ENCODE measurements at regions not wholly inside any gene's neighbourhood (a gene's known extent, or its start where the extent isn't known, plus 50 kb on each side); places are given as distances from the start of the nearest gene placed in this dataset.
"Not testable (repeated sequence)": the region's sequence is repeated elsewhere in the genome, so short reads cannot be mapped to it uniquely, and the experiment has no call there.

DNA sequence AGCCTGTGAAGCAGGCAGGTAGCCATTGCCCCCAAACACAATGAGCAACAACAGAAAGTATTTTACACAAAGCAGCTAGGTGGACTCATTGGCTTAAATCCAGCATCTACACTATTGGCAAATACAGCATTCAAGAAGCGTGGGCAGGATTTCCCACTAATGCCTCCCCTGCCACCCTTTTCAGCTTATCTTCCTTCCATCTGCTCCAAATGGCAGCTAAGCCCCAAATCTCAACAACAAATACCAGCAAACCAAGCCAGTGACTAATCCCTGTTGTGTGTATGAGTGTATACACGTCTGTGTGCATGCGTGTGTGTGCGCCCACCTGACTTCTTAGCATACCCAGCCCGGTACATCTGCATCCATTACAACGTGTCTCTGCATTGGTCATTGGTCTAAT lies 151.2 kb upstream of the WWC1 start:
- no peaks in the 10 kb centered on the region for H3K9me3 ChIP-seq (ENCODE audit: control insufficient read depth, low read depth, low read length)
- H3K4me3 ChIP-seq (ENCODE audit: low read length), result no peak overlapping the region
- H3K4me1 ChIP-seq (ENCODE audit: control insufficient read depth, insufficient read depth, low read length), result no peaks in the 10 kb centered on the region
- no peaks in the 10 kb centered on the region for H3K36me3 ChIP-seq (ENCODE audit: control insufficient read depth, insufficient read depth, low read length)
- no peaks in the 10 kb centered on the region for H3K27me3 ChIP-seq (ENCODE audit: control insufficient read depth, insufficient read depth, low read length)
- no peak overlapping the region for H3K27ac ChIP-seq (ENCODE audit: low read length)
- WGBS (ENCODE audit: insufficient coverage, low lambda C conversion rate), result 80% methylated on average over 1 of the region's 6 CpGs
- DNase-seq, result no peak

DNA sequence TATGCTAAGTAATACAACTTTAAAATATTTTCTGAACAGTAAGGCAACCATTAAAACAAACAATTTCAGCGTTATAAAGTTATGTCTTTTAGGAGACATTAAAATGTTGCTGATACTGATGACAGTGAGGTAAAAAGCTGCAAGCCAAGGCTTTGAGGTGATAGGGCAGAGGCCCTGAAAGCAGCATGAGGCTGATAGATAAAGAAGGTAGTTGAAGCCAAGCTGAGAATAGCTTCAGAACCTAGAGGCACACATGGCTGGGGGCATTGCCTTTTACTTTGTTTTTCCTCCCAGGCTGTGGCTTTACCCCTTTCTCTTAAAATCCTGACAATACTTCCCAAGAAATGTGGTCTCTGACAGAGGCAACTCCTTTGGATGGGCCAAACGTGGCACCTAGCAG lies 149.0 kb upstream of the WWC1 start:
- Histone ChIP-seq H3K4me3 (ENCODE audit: low read length) (no peak overlapping the region), H3K9me3 (ENCODE audit: control insufficient read depth, low read depth, low read length) (no peaks in the 10 kb centered on the region), H3K27ac (ENCODE audit: low read length) (no peak overlapping the region), H3K4me1 (ENCODE audit: control insufficient read depth, insufficient read depth, low read length) (no peaks in the 10 kb centered on the region), H3K36me3 (ENCODE audit: control insufficient read depth, insufficient read depth, low read length) (no peaks in the 10 kb centered on the region), H3K27me3 (ENCODE audit: control insufficient read depth, insufficient read depth, low read length) (no peaks in the 10 kb centered on the region)
- WGBS (ENCODE audit: insufficient coverage, low lambda C conversion rate), result no CpG with 5 or more reads among the region's 2 CpGs
- DNase-seq, result no peak

DNA sequence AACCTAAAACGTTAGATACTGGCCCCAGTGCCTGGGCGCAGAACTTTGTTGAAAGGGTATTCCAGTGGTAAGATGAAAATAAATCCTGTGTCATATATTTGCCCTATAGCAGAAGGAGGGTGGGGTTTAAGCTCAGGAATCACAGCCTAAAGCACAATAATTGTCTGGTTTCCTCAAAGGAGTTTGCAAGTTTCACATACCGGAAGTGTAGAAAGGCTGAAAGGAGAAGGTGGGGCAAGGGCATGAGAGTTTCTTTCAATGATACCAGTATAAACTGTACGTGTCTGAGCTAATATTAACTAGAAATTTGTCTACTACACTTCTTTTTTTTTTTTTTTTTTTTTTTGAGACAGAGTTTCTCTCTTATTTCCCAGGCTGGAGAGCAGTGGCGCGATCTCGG lies 147.9 kb upstream of the WWC1 start:
- WGBS (ENCODE audit: insufficient coverage, low lambda C conversion rate), result no CpG with 5 or more reads among the region's 7 CpGs
- H3K4me3 ChIP-seq (ENCODE audit: low read length); H3K27me3 ChIP-seq (ENCODE audit: control insufficient read depth, insufficient read depth, low read length); DNase-seq; H3K4me1 ChIP-seq (ENCODE audit: control insufficient read depth, insufficient read depth, low read length); H3K9me3 ChIP-seq (ENCODE audit: control insufficient read depth, low read depth, low read length); H3K36me3 ChIP-seq (ENCODE audit: control insufficient read depth, insufficient read depth, low read length); H3K27ac ChIP-seq (ENCODE audit: low read length): not testable (repeated sequence)

DNA sequence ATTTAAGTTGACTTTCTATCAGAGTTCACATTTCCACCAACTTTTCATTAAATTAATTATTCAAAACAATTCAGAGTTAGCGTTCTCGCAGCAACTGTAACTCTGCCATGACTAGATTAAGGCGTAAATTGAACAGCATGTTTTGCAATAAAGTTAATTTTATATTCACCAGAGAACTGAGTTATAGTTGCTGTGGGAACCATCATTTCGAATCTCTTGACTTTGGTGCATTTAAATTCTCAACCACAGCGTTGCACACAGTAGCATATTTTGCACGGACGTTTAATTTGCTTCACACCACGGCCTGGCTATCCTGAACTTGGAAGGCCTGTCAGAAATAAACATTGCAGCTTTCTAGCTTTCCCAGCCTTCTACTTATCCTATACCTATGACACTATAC lies 144.3 kb upstream of the WWC1 start:
- WGBS (ENCODE audit: insufficient coverage, low lambda C conversion rate), result 100% methylated on average over 1 of the region's 8 CpGs
- H3K27ac ChIP-seq (ENCODE audit: low read length), result no peak overlapping the region
- no peaks in the 10 kb centered on the region for H3K9me3 ChIP-seq (ENCODE audit: control insufficient read depth, low read depth, low read length)
- no peaks in the 10 kb centered on the region for H3K36me3 ChIP-seq (ENCODE audit: control insufficient read depth, insufficient read depth, low read length)
- no peak overlapping the region for H3K4me3 ChIP-seq (ENCODE audit: low read length)
- H3K27me3 ChIP-seq (ENCODE audit: control insufficient read depth, insufficient read depth, low read length), result peaks cover 12% of the 10 kb centered on the region
- no peak for DNase-seq
- no peaks in the 10 kb centered on the region for H3K4me1 ChIP-seq (ENCODE audit: control insufficient read depth, insufficient read depth, low read length)

DNA sequence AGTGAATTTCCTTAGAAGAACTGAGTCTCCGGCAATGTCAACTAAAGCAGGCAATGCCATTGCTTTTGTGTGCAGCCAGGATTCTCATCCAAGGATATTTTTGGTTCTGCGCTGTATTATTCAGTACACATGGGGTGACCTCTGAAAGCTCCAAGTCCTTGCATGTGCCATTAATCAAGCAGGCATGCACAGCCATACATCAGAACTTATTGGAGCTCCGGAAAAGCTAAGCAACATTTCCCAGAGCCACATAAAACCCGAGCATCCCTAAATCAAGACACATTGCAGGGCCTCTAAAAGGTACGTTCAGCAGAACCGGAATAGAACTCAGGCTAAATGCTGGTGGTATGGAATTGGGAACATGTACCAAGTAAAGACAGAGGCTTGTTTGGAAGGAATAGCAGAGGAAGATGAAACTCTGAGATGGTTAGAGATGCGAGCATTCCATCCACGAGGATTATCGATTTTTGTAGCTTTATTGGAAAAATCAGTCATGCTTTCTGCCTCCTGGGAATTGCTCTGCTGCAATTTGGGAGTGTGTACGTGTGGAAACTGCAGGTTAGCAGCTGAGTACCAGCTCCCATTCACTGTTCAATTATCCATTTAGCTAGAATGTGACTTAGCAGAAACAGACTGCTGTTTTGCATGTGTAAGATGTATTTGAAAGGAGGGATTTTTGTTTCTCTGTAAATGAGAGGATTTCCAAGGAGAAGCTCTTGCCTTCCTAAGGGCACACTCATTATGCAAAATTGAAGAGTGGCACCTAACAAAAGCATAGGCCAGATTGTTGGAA lies 143.7 kb upstream of the WWC1 start:
- no CpG with 5 or more reads among the region's 10 CpGs for WGBS (ENCODE audit: insufficient coverage, low lambda C conversion rate)
- Histone ChIP-seq H3K4me3 (ENCODE audit: low read length) (no peak overlapping the region), H3K9me3 (ENCODE audit: control insufficient read depth, low read depth, low read length) (no peaks in the 10 kb centered on the region), H3K27me3 (ENCODE audit: control insufficient read depth, insufficient read depth, low read length) (peaks cover 12% of the 10 kb centered on the region), H3K4me1 (ENCODE audit: control insufficient read depth, insufficient read depth, low read length) (no peaks in the 10 kb centered on the region), H3K36me3 (ENCODE audit: control insufficient read depth, insufficient read depth, low read length) (no peaks in the 10 kb centered on the region), H3K27ac (ENCODE audit: low read length) (no peak overlapping the region)
- no peak for DNase-seq

DNA sequence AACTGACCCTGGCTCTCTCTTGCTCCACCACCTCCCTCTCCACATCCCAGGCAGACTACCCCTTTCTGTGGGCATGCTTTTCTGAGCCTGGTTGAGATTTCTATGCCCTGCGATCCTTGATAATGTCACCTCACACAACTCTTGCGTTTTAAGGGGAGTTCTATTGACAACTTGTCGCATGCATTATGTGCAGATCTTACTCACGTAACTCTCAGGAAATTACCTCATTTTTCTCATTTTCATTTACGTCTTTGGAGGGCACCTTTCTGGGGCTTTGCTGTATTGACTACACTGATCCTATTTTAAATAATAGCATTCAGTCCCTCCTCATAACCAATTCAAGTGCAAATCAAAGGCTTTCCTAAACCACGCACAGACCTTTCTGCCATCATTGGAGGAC lies 140.4 kb upstream of the WWC1 start:
- no peak overlapping the region for H3K4me3 ChIP-seq (ENCODE audit: low read length)
- H3K27me3 ChIP-seq (ENCODE audit: control insufficient read depth, insufficient read depth, low read length), result peaks cover 12% of the 10 kb centered on the region
- H3K27ac ChIP-seq (ENCODE audit: low read length), result no peak overlapping the region
- no peaks in the 10 kb centered on the region for H3K4me1 ChIP-seq (ENCODE audit: control insufficient read depth, insufficient read depth, low read length)
- H3K36me3 ChIP-seq (ENCODE audit: control insufficient read depth, insufficient read depth, low read length), result no peaks in the 10 kb centered on the region
- H3K9me3 ChIP-seq (ENCODE audit: control insufficient read depth, low read depth, low read length), result no peaks in the 10 kb centered on the region
- WGBS (ENCODE audit: insufficient coverage, low lambda C conversion rate), result no CpG with 5 or more reads among the region's 6 CpGs
- no peak for DNase-seq

DNA sequence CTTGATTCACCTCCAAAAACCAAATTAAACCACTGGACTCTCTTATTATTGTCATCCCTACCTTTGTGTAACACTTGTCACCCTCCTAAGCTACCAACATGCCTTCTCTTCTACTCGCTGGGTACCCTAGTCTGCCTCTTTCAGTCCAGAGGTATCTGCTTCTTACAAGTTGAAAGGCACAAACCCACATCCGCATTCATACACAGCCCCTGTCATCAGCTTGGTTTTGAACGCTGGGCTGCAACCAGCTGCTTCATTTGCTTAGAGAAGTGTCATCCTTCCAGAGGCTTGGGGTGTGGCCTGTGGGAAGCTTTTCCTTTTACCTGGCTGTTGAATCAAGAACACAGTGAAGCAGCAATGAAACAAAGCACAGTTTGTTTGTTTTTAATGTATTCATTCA lies 138.8 kb upstream of the WWC1 start:
- Histone ChIP-seq H3K27me3 (ENCODE audit: control insufficient read depth, insufficient read depth, low read length) (peaks cover 11% of the 10 kb centered on the region), H3K27ac (ENCODE audit: low read length) (no peak overlapping the region), H3K4me3 (ENCODE audit: low read length) (no peak overlapping the region), H3K36me3 (ENCODE audit: control insufficient read depth, insufficient read depth, low read length) (no peaks in the 10 kb centered on the region), H3K9me3 (ENCODE audit: control insufficient read depth, low read depth, low read length) (no peaks in the 10 kb centered on the region), H3K4me1 (ENCODE audit: control insufficient read depth, insufficient read depth, low read length) (no peaks in the 10 kb centered on the region)
- no CpG with 5 or more reads among the region's 3 CpGs for WGBS (ENCODE audit: insufficient coverage, low lambda C conversion rate)
- no peak for DNase-seq

DNA sequence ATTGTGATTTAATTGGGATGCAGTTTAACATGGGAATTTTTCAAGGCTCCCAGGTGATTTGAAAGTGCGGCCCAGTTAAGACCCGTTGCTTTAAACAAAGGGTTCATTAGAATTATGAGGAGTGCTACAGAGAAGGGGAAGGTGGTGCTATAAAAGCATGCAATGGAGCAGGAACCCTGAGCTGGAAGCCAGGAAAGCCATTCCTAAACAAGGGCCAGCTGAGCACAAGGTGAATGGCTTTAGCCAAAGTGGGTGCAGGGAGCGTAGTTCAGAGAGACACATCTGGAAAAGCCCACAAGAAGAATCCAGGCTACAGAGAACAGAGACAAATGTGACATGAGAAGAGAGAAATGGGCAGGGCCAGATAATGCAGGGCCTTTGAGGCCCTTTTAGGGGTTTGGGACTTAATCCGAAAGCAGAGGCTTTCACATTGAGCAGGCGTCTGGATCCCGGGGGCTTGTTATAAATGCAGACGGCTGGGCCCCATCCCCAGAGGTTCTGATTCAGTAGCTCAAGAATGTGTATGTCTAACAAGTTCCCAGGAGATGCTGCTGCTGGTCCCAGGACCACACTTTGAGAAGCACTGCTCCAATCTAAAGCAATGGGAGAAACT lies 138.1 kb upstream of the WWC1 start:
- no peaks in the 10 kb centered on the region for H3K9me3 ChIP-seq (ENCODE audit: control insufficient read depth, low read depth, low read length)
- no CpG with 5 or more reads among the region's 7 CpGs for WGBS (ENCODE audit: insufficient coverage, low lambda C conversion rate)
- DNase-seq, result no peak
- no peaks in the 10 kb centered on the region for H3K4me1 ChIP-seq (ENCODE audit: control insufficient read depth, insufficient read depth, low read length)
- H3K27me3 ChIP-seq (ENCODE audit: control insufficient read depth, insufficient read depth, low read length), result peaks cover 8% of the 10 kb centered on the region
- H3K27ac ChIP-seq (ENCODE audit: low read length), result no peak overlapping the region
- H3K36me3 ChIP-seq (ENCODE audit: control insufficient read depth, insufficient read depth, low read length), result no peaks in the 10 kb centered on the region
- H3K4me3 ChIP-seq (ENCODE audit: low read length), result no peak overlapping the region

DNA sequence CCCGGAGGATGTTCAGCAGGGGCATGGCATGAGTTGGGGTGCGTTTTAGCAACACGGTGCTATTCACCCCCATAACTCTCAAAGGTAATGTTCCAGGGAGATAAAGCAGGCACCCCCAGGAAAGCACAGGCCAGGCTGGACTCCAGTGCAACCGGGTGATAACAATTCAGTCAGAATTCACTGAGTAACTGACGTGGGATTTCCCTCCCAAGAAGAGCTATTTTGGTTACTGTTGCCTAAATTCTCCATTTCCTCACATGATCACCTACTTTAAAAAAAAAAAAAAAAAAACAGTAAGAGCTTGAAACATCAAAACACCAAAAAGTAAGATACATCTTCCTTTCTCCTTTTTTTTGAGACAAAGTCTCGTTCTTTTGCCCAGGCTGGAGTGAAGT lies 137.6 kb upstream of the WWC1 start:
- H3K27ac ChIP-seq (ENCODE audit: low read length), result no peak overlapping the region
- no peak overlapping the region for H3K4me3 ChIP-seq (ENCODE audit: low read length)
- peaks cover 8% of the 10 kb centered on the region for H3K27me3 ChIP-seq (ENCODE audit: control insufficient read depth, insufficient read depth, low read length)
- DNase-seq, result no peak
- H3K9me3 ChIP-seq (ENCODE audit: control insufficient read depth, low read depth, low read length), result no peaks in the 10 kb centered on the region
- WGBS (ENCODE audit: insufficient coverage, low lambda C conversion rate), result no CpG with 5 or more reads among the region's 6 CpGs
- no peaks in the 10 kb centered on the region for H3K4me1 ChIP-seq (ENCODE audit: control insufficient read depth, insufficient read depth, low read length)
- no peaks in the 10 kb centered on the region for H3K36me3 ChIP-seq (ENCODE audit: control insufficient read depth, insufficient read depth, low read length)

DNA sequence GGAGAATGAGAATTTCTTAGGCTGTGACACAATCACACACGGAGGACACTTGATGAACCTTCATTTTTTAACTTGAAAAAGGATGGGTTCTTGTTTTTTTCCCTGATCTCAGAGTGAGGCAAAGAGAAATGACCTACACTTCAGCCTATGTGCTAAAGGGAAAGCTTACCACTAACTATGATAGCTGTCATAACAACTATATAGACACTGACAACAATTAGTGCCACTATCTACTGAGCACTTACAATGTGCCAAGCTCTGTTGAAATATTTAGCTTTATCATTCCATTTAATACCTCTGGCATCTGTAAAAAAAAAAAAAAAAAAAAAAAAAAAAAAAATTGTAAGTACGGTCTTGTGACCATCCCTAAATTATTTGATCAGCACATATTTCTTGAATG lies 135.9 kb upstream of the WWC1 start:
- WGBS (ENCODE audit: insufficient coverage, low lambda C conversion rate), result no CpG with 5 or more reads among the region's 2 CpGs
- Histone ChIP-seq H3K27ac (ENCODE audit: low read length) (no peak overlapping the region), H3K9me3 (ENCODE audit: control insufficient read depth, low read depth, low read length) (no peaks in the 10 kb centered on the region), H3K27me3 (ENCODE audit: control insufficient read depth, insufficient read depth, low read length) (peaks cover 4% of the 10 kb centered on the region), H3K4me1 (ENCODE audit: control insufficient read depth, insufficient read depth, low read length) (no peaks in the 10 kb centered on the region), H3K36me3 (ENCODE audit: control insufficient read depth, insufficient read depth, low read length) (no peaks in the 10 kb centered on the region), H3K4me3 (ENCODE audit: low read length) (no peak overlapping the region)
- DNase-seq, result no peak

DNA sequence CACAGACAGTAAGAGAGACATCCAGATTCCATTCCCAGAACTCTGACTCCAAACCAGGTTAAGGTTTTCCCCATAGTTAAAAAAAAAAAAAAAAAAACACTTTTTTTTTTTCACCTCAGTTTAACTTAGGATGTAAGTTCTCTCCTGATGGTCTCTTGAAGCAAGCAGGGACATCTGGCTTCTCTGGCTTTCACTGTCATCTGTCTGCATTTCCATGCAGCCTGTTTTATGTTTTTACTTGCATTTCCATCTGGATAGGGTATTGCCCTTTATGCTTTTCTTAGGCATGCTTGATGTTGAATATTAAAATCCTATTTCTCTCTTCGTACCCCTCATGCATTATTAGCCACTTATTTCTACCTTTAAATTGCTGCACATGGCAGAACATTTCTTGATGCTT lies 135.3 kb upstream of the WWC1 start:
- Histone ChIP-seq H3K4me1 (ENCODE audit: control insufficient read depth, insufficient read depth, low read length) (no peaks in the 10 kb centered on the region), H3K27ac (ENCODE audit: low read length) (no peak overlapping the region), H3K27me3 (ENCODE audit: control insufficient read depth, insufficient read depth, low read length) (peaks cover 4% of the 10 kb centered on the region), H3K4me3 (ENCODE audit: low read length) (no peak overlapping the region), H3K9me3 (ENCODE audit: control insufficient read depth, low read depth, low read length) (no peaks in the 10 kb centered on the region), H3K36me3 (ENCODE audit: control insufficient read depth, insufficient read depth, low read length) (no peaks in the 10 kb centered on the region)
- no peak for DNase-seq
- no CpG with 5 or more reads among the region's 1 CpG for WGBS (ENCODE audit: insufficient coverage, low lambda C conversion rate)
